T follicular helper cell (primary cell): ENCODE measurements at regions not wholly inside any gene's neighbourhood (a gene's known extent, or its start where the extent isn't known, plus 50 kb on each side); places are given as distances from the start of the nearest gene placed in this dataset.
"Not testable (repeated sequence)": the region's sequence is repeated elsewhere in the genome, so short reads cannot be mapped to it uniquely, and the experiment has no call there.

Source experiments
- DNase-seq: peaks from one replicate; pipeline ENCODE4 v3.0.0-alpha.2; 2020; ENCODE audit warnings: low read depth

GRCh38 chr7:142534726-142535122 is 214.5 kb upstream of the PRSS1 start:
- no peak for DNase-seq

GRCh38 chr7:142533920-142534319 is 215.4 kb upstream of the PRSS1 start:
- DNase-seq: no peak

- no peak for DNase-seq
Observed at GRCh38 chr7:142529591-142529990, 219.7 kb upstream of the PRSS1 start.

GRCh38 chr7:142528608-142529408 is 220.5 kb upstream of the PRSS1 start:
- no peak for DNase-seq

GRCh38 chr7:142523821-142524460 is 225.3 kb upstream of the PRSS1 start:
- DNase-seq: no peak

- no peak for DNase-seq
Observed at GRCh38 chr7:142522735-142523134, 226.5 kb upstream of the PRSS1 start.

GRCh38 chr7:142520885-142521284 is 228.4 kb upstream of the PRSS1 start:
- DNase-seq: not testable (repeated sequence)

- DNase-seq: not testable (repeated sequence)
Observed at GRCh38 chr7:142520455-142520854, 228.8 kb upstream of the PRSS1 start.

- DNase-seq: no peak
Observed at GRCh38 chr7:142519079-142520078, 229.9 kb upstream of the PRSS1 start.

- no peak for DNase-seq
Observed at GRCh38 chr7:142516038-142516501, 233.2 kb upstream of the PRSS1 start.

GRCh38 chr7:142514716-142515115 is 234.6 kb upstream of the PRSS1 start:
- DNase-seq: not testable (repeated sequence)

- DNase-seq: no peak
Observed at GRCh38 chr7:142513178-142513955, 235.9 kb upstream of the PRSS1 start.

- no peak for DNase-seq
Observed at GRCh38 chr7:142511801-142512200, 237.5 kb upstream of the PRSS1 start.

- no peak for DNase-seq
Observed at GRCh38 chr7:142511374-142511773, 237.9 kb upstream of the PRSS1 start.

GRCh38 chr7:142509235-142509634 is 240.0 kb upstream of the PRSS1 start:
- not testable (repeated sequence) for DNase-seq

- DNase-seq: no peak
Observed at GRCh38 chr7:142508251-142508650, 241.0 kb upstream of the PRSS1 start.

GRCh38 chr7:142507799-142508198 is 241.5 kb upstream of the PRSS1 start:
- no peak for DNase-seq

- not testable (repeated sequence) for DNase-seq
Observed at GRCh38 chr7:142507066-142507465, 242.2 kb upstream of the PRSS1 start.

- DNase-seq: no peak
Observed at GRCh38 chr7:142506601-142507000, 242.7 kb upstream of the PRSS1 start.

- DNase-seq: not testable (repeated sequence)
Observed at GRCh38 chr7:142503949-142504348, 245.3 kb upstream of the PRSS1 start.

- DNase-seq: no peak
Observed at GRCh38 chr7:142503036-142503435, 245.2 kb upstream of the PRSS58 start.
